GM12864 (cell line): ENCODE measurements at regions not wholly inside any gene's neighbourhood (a gene's known extent, or its start where the extent isn't known, plus 50 kb on each side); places are given as distances from the start of the nearest gene placed in this dataset.
A peak's percentile ranks its signal among the peaks of the same experiment; 100 is the strongest.

Source experiments
- DNase-seq: peaks from one replicate; pipeline ENCODE4 v3.0.0-alpha.2; 2011; ENCODE audit warnings: low read depth
- H3K4me3 ChIP-seq: 2 replicates; pipeline ENCODE4 v1.5.1; 2011; ENCODE audit warnings: mild to moderate bottlenecking, low read depth, low read length, control low read depth
- TF ChIP-seq, protein P1 (sequence below): IDR thresholded peaks from 2 replicates; pipeline ENCODE4 v1.5.1; 2011; ENCODE audit warnings: low read depth, mild to moderate bottlenecking, moderate library complexity, low read length, control low read depth, inconsistent platforms; ENCODE audit errors: missing control alignments

DNA sequence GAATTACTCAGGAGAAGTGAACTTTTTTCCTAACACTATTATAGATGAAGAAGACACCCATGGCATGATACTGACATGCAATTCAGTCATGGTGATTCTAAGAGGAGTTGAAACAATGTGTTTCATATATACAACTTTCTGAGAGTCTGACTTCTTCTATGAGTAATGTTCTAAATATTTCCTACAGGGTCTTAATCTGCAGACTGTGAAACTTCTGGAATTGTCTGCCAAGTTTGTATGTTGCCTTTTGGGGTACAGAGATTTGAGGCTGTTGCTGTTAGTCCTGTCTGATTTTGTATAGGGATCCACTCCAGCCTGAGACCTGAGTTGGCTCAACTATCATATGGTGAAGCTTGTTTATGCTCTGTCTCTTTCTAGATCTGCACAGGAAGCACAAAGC is 160.6 kb upstream of the GATB start:
- TF ChIP-seq, protein P1, sequence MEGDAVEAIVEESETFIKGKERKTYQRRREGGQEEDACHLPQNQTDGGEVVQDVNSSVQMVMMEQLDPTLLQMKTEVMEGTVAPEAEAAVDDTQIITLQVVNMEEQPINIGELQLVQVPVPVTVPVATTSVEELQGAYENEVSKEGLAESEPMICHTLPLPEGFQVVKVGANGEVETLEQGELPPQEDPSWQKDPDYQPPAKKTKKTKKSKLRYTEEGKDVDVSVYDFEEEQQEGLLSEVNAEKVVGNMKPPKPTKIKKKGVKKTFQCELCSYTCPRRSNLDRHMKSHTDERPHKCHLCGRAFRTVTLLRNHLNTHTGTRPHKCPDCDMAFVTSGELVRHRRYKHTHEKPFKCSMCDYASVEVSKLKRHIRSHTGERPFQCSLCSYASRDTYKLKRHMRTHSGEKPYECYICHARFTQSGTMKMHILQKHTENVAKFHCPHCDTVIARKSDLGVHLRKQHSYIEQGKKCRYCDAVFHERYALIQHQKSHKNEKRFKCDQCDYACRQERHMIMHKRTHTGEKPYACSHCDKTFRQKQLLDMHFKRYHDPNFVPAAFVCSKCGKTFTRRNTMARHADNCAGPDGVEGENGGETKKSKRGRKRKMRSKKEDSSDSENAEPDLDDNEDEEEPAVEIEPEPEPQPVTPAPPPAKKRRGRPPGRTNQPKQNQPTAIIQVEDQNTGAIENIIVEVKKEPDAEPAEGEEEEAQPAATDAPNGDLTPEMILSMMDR = no peak
- no peak for DNase-seq
- no peak overlapping the region for H3K4me3 ChIP-seq

DNA sequence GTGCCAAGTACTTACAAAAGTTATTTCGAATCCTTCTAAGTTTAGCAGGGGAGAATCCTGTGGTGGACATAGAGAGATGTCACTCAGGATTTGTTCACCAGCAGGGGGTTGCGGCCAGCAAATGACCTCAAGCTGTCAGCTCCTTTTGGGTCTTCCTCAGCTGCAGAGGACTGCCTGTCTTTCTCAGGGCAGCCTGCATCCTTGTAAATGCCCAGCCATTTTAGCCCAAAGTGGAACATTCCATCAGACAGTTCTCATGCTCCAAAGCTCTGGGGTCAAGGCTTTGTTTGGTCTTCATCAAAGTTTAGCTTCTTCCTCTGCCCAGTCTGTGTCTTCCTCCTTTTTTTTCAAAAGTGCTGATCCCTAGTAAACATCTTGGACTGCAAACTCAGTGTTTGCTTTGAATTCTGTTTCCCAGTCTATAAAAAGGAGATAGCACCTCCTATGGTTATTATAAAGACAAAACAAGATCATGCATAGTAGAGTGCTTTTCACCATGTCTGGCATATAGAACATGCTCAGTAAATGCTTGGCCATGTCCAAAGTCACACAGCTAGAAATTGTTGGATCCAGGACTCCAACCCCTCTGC is 156.4 kb upstream of the GATB start:
- TF ChIP-seq, protein P1 = no peak
- no peak overlapping the region for H3K4me3 ChIP-seq
- DNase-seq = no peak

DNA sequence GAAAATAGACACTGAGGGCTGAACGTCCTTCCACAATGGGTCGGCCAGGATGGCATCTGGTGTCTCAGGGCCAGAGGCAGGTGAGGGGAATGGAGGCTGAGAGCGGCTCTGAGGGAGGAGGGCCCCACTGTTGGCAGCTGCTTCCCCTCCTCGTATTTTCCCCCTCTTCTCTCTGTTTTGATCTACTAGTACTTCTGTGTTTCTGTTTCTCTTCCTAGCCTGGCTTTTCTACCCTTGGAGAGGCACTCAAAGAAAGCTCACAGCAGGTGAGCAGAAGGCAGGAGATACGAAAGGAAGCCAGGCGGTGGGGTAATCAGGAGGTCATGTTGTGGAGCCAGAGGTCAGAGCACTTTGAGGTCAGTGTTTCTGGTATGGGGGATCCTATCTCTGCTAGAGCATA is 151.8 kb upstream of the GATB start:
- TF ChIP-seq, protein P1 = no peak
- H3K4me3 ChIP-seq = no peak overlapping the region
- no peak for DNase-seq

DNA sequence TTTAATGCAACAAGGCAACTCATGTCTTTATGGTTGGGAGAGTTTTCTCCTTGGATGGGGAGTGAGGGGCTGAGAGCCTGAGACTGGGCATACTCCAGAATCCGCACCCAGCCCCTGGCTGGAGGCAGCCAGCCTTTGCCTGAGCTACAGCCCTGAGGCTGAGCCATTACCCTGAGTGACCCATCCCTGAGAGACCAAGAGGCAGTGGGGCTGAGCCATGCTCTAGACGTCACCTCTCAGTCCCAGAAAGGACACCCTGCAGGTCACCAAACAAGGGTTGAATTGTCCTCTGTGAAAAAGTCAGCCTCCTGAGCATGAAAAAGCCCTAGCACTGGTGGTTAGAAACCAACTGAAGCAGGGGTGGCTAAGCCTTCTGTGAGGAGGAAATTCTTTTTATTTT is 151.2 kb upstream of the GATB start:
- no peak for DNase-seq
- no peak overlapping the region for H3K4me3 ChIP-seq
- TF ChIP-seq, protein P1 = no peak

GRCh38 chr4:151908734-151909497 is 148.1 kb upstream of the GATB start:
- TF ChIP-seq, protein P1 = no peak
- H3K4me3 ChIP-seq = no peak overlapping the region

DNA sequence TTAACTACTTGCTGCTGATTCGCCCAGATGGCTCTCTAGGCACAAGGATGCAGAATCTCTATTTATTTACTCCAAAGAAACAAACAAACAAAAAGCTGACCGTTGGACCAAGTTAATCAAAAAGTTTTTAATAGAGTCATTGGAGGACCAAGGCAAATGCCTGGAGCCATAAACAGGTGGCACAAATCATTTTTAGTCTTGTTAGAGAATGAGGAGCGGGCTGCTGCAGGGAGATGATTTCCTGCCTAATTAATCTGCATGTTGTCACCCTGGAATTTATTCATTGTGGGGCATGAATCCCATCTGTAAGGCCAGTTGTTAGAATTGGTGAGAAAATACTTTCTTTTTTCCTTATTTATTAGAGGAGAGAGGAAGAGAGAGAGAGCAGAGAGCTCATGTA is 147.4 kb upstream of the GATB start:
- TF ChIP-seq, protein P1 = no peak
- DNase-seq = no peak
- H3K4me3 ChIP-seq = no peak overlapping the region

More at GRCh38 chr4:151908734-151909497, 148.1 kb upstream of the GATB start:
- DNase-seq = peak; percentile 18

- no peak overlapping the region for H3K4me3 ChIP-seq
- DNase-seq = no peak
- TF ChIP-seq, protein P1 = no peak
Observed at GRCh38 chr4:151906438-151906837, 145.6 kb upstream of the GATB start.
